Smooth muscle cell (in vitro differentiated cells): ENCODE measurements at regions not wholly inside any gene's neighbourhood (a gene's known extent, or its start where the extent isn't known, plus 50 kb on each side); places are given as distances from the start of the nearest gene placed in this dataset.

Source experiments
- DNase-seq: peaks from one replicate; lab custom pipeline; 2025; ENCODE audit not compliant: unreplicated experiment; lab: John Stamatoyannopoulos, UW
- H2AFZ ChIP-seq: fragments of 200-600 bp; sonication (generic); 2 replicates; pipeline ENCODE4 v1.6.0; 2016; ENCODE audit warnings: antibody characterized with exemption, low read depth, mild to moderate bottlenecking
- H3F3A ChIP-seq: fragments of 200-600 bp; sonication (generic); 2 replicates; pipeline ENCODE4 v1.6.0; 2017; ENCODE audit warnings: antibody characterized with exemption, low read depth
- H3K27ac ChIP-seq: fragments of 200-600 bp; sonication (generic); 2 replicates; pipeline ENCODE4 v1.5.1; 2016; ENCODE audit warnings: low read depth, mild to moderate bottlenecking
- H3K27me3 ChIP-seq: fragments of 200-600 bp; sonication (generic); 2 replicates; pipeline ENCODE4 v1.6.1; 2016; ENCODE audit warnings: low read depth, mild to moderate bottlenecking
- H3K36me3 ChIP-seq: fragments of 200-600 bp; sonication (generic); 2 replicates; pipeline ENCODE4 v1.5.1; 2016; ENCODE audit warnings: low read depth
- H3K4me1 ChIP-seq: fragments of 200-600 bp; sonication (generic); 2 replicates; pipeline ENCODE4 v1.5.1; 2016; ENCODE audit warnings: low read depth
- H3K4me2 ChIP-seq: fragments of 200-600 bp; sonication (generic); 2 replicates; pipeline ENCODE4 v1.6.0; 2016; ENCODE audit warnings: mild to moderate bottlenecking
- H3K4me3 ChIP-seq: fragments of 200-600 bp; sonication (generic); 2 replicates; pipeline ENCODE4 v1.5.1; 2016; ENCODE audit warnings: mild to moderate bottlenecking
- H3K79me2 ChIP-seq: fragments of 200-600 bp; sonication (generic); 2 replicates; pipeline ENCODE4 v1.6.0; 2016; ENCODE audit warnings: low read depth, mild to moderate bottlenecking
- H3K9ac ChIP-seq: fragments of 200-600 bp; sonication (generic); 2 replicates; pipeline ENCODE4 v1.6.0; 2016; ENCODE audit warnings: low read depth
- H3K9me3 ChIP-seq: fragments of 200-600 bp; sonication (generic); replicated peaks from 2 replicates; pipeline ENCODE4 v1.5.1; 2016; ENCODE audit warnings: low read depth
- H4K20me1 ChIP-seq: fragments of 200-600 bp; sonication (generic); 2 replicates; pipeline ENCODE4 v1.6.0; 2016; ENCODE audit warnings: low read depth
- CTCF ChIP-seq: fragments of 200-600 bp; sonication (generic); IDR thresholded peaks from 2 replicates; pipeline ENCODE4 v1.5.1; 2017; ENCODE audit warnings: borderline replicate concordance, mild to moderate bottlenecking, antibody characterized with exemption; ENCODE audit not compliant: insufficient read depth, poor library complexity, severe bottlenecking
- WGBS: methylation state at CpG from one replicate; pipeline ENCODE4 v1.1.7; 2016; ENCODE audit warnings: low lambda C conversion rate; 5-methylcytosine and 5-hydroxymethylcytosine counted together

GRCh38 chr2:56450047-56450446, 266.3 kb downstream of the CCDC85A start:
- no peak for TF ChIP-seq CTCF
- Histone ChIP-seq H3K9ac (no peak overlapping the region), H3K27ac (no peak overlapping the region), H3K4me2 (no peak overlapping the region), H3K36me3 (no peaks in the 10 kb centered on the region), H3F3A (no peaks in the 10 kb centered on the region), H3K4me3 (no peak overlapping the region), H4K20me1 (no peaks in the 10 kb centered on the region), H2AFZ (no peak overlapping the region), H3K4me1 (peaks cover 12% of the 10 kb centered on the region), H3K9me3 (no peaks in the 10 kb centered on the region), H3K79me2 (no peaks in the 10 kb centered on the region), H3K27me3 (no peaks in the 10 kb centered on the region)
- 82% methylated on average over 1 of the region's 1 CpG for WGBS
- DNase-seq, result no peak

- Histone ChIP-seq H3F3A (no peaks in the 10 kb centered on the region), H3K36me3 (no peaks in the 10 kb centered on the region), H3K4me2 (no peak overlapping the region), H3K9me3 (no peaks in the 10 kb centered on the region), H3K79me2 (no peaks in the 10 kb centered on the region), H3K27me3 (no peaks in the 10 kb centered on the region), H3K4me3 (no peak overlapping the region), H3K27ac (no peak overlapping the region), H3K9ac (no peak overlapping the region), H3K4me1 (peaks cover 12% of the 10 kb centered on the region), H4K20me1 (no peaks in the 10 kb centered on the region), H2AFZ (no peak overlapping the region)
- TF ChIP-seq CTCF, result no peak
- no peak for DNase-seq
Measured at GRCh38 chr2:56450772-56451171, 267.0 kb downstream of the CCDC85A start.

GRCh38 chr2:56455642-56456041, 271.9 kb downstream of the CCDC85A start:
- Histone ChIP-seq H3K4me1 (no peaks in the 10 kb centered on the region), H3K79me2 (no peaks in the 10 kb centered on the region), H3K4me2 (no peak overlapping the region), H2AFZ (no peak overlapping the region), H4K20me1 (no peaks in the 10 kb centered on the region), H3K36me3 (no peaks in the 10 kb centered on the region), H3K27me3 (no peaks in the 10 kb centered on the region), H3K9ac (no peak overlapping the region), H3F3A (no peaks in the 10 kb centered on the region), H3K9me3 (no peaks in the 10 kb centered on the region), H3K27ac (no peak overlapping the region), H3K4me3 (no peak overlapping the region)
- no peak for TF ChIP-seq CTCF
- DNase-seq, result no peak
- WGBS, result 93% methylated on average over 2 of the region's 2 CpGs

- H4K20me1 ChIP-seq, result no peaks in the 10 kb centered on the region
- no peaks in the 10 kb centered on the region for H3K27me3 ChIP-seq
- H3K9me3 ChIP-seq, result no peaks in the 10 kb centered on the region
- no peaks in the 10 kb centered on the region for H3K79me2 ChIP-seq
- TF ChIP-seq CTCF, result no peak
- no peak overlapping the region for H3K9ac ChIP-seq
- H2AFZ ChIP-seq, result no peak overlapping the region
- no peaks in the 10 kb centered on the region for H3K4me1 ChIP-seq
- no peak overlapping the region for H3K27ac ChIP-seq
- no peak overlapping the region for H3K4me3 ChIP-seq
- no peaks in the 10 kb centered on the region for H3F3A ChIP-seq
- no peaks in the 10 kb centered on the region for H3K36me3 ChIP-seq
- WGBS, result 83% methylated on average over 1 of the region's 1 CpG
- H3K4me2 ChIP-seq, result no peak overlapping the region
- DNase-seq, result no peak
Measured at GRCh38 chr2:56456791-56457190, 273.0 kb downstream of the CCDC85A start.
